Loucy (cell line): ENCODE measurements at regions not wholly inside any gene's neighbourhood (a gene's known extent, or its start where the extent isn't known, plus 50 kb on each side); places are given as distances from the start of the nearest gene placed in this dataset.

ENCODE experiments used
- CTCF ChIP-seq: fragments of 200-600 bp; sonication (generic); conservative IDR thresholded peaks from 2 replicates; pipeline ENCODE4 v1.5.1; 2014; ENCODE audit warnings: mild to moderate bottlenecking, antibody characterized with exemption, low read length
- EZH2phosphoT487 ChIP-seq: fragments of 200-600 bp; IDR thresholded peaks from 2 replicates; pipeline ENCODE4 v1.6.1; 2018; ENCODE audit warnings: antibody characterized with exemption, mild to moderate bottlenecking, moderate library complexity, borderline replicate concordance

GRCh38 chr20:60249436-60249835 lies 291.2 kb downstream of the CDH26 start:
- TF ChIP-seq CTCF (no peak), EZH2phosphoT487 (no peak)
